Right ventricle myocardium superior (tissue), 1 donor: ENCODE measurements at regions not wholly inside any gene's neighbourhood (a gene's known extent, or its start where the extent isn't known, plus 50 kb on each side); places are given as distances from the start of the nearest gene placed in this dataset.
"Not testable (repeated sequence)": the region's sequence is repeated elsewhere in the genome, so short reads cannot be mapped to it uniquely, and the experiment has no call there.

Experiments used
- ATAC-seq: fragments of 200-7000 bp; cut with Tn5 transposase; one replicate; pipeline ENCODE4 v1.9.1; 2020; ENCODE audit warnings: mild to moderate bottlenecking; ENCODE audit not compliant: poor library complexity
- DNase-seq: peaks from one replicate; pipeline ENCODE4 v3.0.0-alpha.2; 2020
- intact Hi-C: fragments of 100-400 bp; cut with DNase I; formaldehyde crosslinking; loops from one replicate; pipeline ENCODE4 v1.11.2; 2022
- donor health status: DM: no; HTN: yes; CAD: no; lungs with severe emphysema.

DNA sequence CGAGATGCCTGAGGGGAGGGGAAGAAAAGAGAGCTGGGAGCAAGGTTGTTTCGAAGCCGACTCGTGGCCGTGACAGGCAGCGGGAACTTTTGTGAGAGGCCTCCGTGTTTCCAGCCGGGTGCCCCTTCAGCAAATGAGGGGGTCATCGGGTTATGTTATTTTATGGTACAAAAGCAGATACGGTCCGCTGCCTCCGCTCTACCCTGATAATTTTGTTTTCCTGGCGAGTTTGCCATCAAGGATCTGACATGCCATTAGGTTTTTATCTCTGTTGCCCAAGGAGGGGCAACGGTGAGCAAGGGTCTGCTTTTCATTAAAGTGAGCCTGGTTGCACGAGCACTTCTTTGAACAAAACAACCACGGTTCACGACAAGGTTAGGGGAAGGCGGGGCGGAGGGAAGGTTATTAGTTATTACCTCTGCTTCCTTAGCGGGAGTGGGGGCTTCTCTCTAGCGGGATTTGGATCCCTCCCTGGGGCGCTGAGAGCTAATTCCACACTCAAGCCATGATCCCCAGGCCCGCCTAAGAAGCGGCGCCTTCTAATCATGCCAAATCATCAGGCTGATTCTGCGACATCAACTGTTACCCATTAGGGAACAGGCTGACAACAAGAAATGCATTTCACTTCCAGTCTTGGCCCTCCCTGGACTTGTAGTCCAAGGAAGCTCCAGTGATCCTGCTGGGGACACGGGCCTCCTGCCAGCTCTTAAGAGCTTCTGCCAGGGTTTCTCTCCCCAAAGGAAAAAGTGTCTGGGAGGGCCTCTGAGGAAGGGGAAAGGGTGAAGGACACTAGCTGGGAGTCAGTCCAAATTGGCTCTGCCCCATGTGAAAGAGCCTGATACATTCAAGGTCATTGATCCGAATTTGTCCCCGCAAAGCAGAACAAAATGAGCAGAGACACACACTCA lies 617.7 kb downstream of the MID1IP1 start:
- intact Hi-C loops, result no loop called here
- peak; percentile 55 for DNase-seq
- ATAC-seq, result peak; percentile 68

DNA sequence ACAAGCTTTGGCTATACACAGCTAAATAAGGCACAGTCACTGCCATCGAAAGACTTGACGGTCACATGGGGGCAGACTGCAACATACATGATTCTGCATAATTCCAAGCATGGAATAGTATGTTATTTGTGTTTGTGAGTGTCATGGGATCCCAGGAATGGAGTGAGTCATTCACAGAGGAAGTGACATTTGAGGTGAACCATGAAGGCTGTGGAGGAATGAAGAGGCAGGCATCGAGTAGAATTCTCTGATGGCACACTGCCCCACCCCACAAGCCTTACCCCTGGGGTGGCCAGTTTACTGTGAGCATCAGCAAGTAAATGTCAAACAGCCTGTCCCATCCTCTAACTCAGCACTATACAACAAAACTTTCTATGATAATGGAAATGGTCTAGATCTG lies 619.7 kb downstream of the MID1IP1 start:
- ATAC-seq (no peak), DNase-seq (no peak)
- intact Hi-C loops, result no loop called here

DNA sequence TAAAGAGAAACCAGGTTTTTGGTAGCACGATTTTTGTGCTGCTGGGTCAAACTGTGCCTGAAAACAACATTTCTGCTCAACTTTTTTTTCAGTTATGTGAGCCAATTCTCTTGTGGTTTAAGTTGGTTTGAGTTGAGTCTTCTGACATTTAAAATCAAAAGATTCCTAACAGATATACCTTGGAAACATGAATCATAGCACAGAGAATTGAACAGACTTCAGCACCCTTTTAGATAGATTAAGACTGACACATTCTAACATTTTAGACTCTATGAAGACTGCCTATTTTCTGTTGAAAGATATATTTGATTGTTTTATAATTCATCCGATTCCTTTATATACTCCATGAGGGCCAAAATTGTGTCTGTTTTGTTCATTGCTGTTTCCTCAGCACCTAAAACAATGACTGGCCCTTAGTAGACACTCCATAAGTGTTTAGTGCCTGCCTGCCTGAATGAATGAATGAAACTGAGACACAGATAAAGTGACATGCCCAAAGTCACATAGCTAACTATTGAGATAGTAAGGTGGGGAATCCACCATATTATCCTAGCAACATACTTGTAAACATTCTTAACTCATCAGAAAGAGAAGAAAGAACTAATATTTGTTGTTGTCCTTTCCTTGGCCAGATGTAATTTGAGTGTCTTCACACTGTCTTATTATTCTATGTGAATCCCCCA lies 624.0 kb downstream of the MID1IP1 start:
- ATAC-seq (no peak), DNase-seq (no peak)
- intact Hi-C loops, result no loop called here

DNA sequence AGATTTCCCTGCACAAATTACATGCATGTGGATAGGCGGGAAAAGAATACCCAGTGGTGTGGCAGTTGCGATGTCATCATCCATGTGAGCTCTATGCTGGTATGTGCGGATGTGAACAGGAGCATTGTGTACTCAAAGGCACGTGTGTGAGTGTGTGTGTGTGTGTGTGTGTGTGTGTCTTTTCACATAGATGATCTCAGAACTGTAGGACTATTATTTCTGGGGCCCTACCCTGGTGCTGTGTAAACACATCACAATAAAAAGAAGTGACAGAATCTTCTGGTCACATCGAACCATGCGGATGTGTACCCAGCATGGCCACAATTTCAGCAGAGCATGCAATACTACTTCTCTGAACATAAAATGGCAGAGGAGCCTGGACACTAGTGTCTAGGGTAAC lies 624.8 kb downstream of the MID1IP1 start:
- ATAC-seq, result no peak
- no peak for DNase-seq
- intact Hi-C loops, result no loop called here

DNA sequence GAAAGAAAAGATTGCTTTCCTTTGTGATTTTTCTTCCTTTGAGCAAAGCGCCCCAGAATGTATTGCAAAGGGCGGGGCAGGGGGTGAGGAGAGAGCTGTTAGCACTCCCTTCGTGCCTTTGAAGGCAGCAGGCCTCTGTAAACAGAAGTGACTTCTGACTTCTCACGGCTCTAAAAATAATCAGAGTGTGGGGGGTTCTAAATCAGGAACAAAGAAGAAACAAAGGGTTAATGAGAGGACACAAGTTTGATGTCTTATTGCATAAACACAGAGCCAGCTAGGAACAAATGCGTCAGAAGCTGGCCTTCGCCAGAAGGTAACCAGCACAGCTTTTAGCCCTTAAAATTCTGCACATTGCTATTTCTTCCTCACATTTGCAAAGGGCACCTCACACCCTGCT lies 626.2 kb downstream of the MID1IP1 start:
- DNase-seq, result no peak
- ATAC-seq, result no peak
- intact Hi-C loops, result no loop called here

DNA sequence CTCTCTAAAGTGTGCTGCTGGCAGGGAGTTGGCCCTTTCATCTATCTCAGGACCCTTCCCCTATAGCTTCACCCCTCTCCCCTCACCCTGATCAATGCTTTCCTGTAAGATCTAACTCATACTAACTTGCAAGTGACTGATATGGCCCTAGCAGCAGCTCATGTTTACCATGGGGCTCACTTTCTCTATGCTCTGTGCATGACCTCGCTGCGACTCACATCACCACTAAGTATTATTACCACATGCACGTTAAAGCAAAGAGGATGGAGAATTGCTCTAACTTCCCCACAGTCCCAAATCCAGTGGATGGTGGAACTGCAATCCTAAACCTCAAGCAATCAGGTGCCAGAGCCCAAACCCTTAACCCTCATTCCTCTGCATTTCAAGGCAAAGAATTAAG lies 626.6 kb downstream of the MID1IP1 start:
- ATAC-seq (no peak), DNase-seq (no peak)
- intact Hi-C loops, result no loop called here

DNA sequence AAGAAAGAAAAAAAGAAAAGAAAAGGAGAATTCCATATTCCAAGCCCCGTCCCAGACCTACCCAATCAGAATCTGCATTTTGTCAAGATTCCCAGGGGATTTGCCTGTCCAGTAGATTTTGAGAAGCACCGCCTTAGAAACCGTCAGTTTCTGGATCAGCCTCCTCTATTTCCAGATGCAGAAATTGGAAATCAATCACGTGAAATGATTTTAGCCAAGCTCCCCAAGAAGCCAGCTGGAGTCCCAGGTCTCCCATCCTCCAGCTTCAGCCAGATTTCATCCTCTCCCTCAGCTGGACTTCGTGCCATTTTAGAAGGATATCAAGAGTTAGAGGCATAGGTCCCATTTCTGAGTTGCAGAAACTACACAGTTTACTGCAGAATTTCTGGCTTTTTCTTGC lies 629.3 kb downstream of the MID1IP1 start:
- ATAC-seq, result no peak
- no peak for DNase-seq
- intact Hi-C loops, result no loop called here

DNA sequence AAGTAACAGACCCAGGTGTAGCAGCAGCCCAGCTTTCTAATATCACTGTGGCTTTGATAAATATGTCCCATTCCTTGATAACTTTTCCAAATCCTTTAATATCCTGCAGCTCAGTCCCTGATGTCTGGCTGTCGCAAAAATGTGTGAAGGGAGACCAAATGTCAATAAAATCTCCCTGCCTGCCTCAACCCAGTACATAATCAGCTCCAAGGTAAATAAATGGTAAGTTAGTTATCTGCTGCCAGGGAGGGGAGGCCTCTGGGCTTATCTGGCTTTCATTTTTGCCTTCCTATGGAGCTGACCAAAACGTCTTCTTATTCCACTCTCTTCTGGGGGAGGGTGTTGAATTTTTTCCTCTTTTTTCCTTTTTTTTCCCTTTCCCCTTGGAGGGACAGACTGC lies 630.6 kb downstream of the MID1IP1 start:
- no peak for DNase-seq
- no peak for ATAC-seq
- intact Hi-C loops, result no loop called here

DNA sequence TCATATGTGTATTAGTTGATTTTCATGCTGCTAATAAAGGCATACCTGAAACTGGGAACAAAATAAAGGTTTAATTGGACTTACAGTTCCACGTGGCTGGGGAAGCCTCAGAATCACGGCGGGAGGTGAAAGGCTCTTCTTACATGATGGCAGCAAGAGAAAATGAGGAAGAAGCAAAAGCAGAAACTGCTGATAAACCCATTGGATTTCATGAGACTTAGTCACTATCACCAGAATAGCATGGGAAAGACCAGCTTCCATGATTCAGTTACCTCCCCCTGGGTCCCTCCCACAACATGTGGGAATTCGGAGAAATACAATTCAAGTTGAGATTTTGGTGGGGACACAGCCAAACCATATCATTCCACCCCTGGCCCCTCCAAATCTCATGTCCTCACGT lies 633.4 kb downstream of the MID1IP1 start:
- intact Hi-C loops, ATAC-seq: not testable (repeated sequence)

DNA sequence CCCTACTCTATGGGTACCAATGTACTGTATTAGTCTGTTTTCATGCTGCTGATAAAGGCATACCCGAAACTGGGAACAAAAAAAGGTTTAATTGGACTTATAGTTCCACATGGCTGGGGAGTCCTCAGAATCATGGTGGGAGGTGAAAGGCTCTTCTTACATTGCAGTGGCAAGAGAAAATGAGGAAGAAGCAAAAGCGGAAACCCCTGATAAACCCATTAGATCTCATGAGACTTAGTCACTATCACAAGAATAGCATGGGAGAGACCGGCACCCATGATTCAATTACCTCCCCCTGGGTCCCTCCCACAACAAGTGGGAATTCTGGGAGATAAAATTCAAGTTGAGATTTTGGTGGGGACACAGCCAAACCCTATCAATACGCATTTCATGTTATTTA lies 635.3 kb downstream of the MID1IP1 start:
- intact Hi-C loops, ATAC-seq, DNase-seq: not testable (repeated sequence)

More for the DNA sequence above, 633.4 kb downstream of the MID1IP1 start:
- DNase-seq, result not testable (repeated sequence)

DNA sequence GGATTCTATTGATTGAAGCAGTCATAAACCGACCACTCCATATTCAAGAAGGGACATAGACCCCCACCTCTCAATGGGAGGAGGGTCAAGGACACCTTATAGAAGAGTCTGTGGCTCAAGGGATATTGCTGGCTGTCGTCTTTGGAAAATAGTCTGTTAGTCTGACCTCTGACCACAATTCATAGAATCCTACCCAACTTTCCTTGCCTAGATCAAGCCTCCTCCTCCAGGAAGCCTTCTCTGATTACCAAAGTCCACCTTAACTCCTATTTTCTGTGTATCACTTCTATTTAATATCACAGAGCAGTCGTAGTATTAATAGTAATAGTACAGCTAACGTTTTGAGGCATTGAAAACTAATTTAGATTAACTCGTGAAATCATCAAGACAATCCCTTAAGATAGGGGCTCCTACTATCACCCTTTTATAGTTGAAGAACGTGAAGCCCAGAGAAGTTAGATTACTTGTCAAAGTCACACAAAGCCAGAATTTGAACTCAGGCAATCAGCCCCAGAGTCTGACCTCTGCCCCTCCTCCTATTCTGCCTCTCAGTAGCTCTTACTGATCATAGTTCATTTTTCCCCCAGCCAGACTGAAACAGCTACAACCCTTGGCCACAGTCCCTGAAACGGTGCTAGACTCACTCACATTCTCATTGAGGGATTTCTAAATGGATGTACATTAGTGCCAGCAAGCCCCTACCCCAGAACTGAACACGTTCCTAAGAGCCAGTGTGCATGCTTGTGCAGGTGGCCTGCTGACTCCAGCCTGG lies 636.6 kb downstream of the MID1IP1 start:
- DNase-seq (no peak), ATAC-seq (no peak)
- intact Hi-C loops, result no loop called here

DNA sequence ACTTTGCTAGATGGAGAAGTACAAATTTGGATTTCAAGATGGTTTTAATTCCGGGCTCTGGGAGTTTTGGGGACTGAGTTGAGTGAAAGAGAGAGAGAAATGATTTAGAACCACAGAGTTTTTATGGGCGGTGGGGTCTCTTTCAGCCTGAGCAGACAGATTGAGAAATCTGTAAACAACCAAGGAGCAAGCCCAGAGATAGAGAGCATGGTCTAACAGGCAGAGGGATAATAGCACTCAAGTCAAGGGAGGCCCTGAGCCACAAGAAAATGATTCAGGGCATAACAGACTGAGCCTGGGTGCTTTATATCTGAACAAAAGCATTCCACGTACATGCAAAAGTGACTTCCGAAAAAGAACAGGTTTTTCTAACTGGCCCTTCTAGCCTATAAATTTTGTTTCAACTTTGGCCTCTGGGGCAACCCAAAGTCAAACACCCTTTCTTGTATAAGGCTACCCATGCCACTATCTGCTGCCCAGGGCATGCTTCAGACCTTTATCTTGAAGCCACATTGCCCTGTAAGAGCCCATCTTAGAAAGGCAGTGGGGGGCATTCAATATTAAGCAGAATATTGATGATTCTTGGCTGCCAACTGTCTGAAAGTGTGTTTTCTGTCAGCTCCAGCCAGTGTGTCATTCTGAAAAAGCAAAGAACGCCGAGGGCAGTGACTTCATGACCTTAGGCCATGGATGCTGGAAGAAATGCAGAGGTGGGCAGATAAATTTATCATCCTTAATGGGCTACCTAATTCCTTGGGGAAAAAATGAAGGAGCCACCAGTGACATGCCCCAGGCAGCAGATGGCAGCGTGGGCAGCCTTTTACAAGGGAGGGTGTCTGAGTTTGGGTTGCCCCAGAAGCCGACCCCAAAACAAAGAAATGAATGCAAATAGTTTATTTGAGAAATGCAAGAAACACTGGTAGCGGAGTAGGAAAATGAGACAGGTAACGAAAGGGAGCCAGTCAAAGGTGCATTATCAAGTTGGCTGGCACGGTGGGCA lies 637.6 kb downstream of the MID1IP1 start:
- ATAC-seq, result no peak
- intact Hi-C loops, result no loop called here

DNA sequence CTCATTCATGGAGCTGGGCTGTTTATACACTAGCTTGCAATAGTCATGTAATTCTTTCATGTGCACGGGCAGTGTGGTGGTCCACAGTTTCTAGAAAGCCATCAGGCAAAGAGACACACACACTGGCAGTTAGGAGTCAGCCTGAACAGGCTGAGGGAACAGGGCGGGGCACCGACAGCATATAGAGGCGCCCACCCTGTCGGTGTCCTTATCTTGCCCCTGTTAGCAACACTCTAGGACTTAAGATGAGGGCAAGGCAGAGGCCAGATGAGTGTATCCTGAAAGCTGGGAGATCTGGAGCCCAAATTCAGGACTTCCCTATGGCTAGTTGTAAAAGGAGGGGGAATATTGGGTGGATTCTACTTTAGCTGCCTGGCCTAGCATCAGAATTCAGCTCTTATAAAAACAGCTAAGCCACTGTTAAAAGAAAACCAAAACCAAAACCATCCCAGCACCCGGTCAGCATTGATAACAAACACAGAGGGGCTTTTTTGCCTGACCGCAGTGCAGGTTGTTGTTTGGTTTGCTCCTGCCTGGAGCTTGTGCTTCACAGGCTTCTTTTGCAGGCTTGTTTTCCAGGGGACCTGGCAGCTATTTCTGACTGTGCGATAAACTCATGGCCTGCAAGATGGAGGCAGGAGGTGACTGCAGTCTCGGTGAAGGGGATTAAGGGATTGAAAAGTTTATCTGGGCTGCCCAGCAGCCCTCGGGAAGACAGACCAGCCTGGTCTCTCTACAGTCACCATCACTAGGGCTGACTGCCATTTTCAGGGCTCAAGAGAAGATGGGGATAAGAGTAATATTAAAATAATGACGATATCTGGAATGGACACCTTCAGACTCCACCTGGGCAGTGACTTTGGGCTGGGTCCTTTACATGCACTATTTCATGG lies 638.9 kb downstream of the MID1IP1 start:
- ATAC-seq, result no peak
- intact Hi-C loops, result no loop called here
- no peak for DNase-seq

More for the DNA sequence above, 637.6 kb downstream of the MID1IP1 start:
- DNase-seq, result no peak

DNA sequence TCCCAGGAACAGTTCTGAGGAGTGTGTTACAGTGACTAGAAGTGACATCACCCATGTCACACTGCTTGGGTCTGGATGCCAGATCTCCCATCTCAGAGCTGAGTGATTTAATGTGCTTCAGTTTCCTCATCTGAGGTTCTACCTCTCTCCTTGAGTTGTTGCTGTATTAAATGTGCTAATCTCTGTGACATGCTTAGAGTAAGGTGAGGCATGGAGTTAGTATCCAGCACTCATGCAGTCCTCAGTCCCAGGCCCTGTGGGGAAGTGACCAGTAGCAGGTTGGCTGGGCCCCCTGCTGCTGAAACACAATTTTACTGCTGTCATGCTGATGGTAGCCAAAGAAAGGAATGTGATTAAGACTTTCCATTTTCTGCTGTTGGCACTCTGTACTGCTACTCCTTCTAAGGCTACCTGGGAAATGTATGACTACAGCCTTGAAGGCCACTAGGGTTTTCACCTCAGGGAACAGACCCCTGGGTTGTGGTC lies 639.6 kb downstream of the MID1IP1 start:
- intact Hi-C loops, result no loop called here
- ATAC-seq (no peak), DNase-seq (no peak)

DNA sequence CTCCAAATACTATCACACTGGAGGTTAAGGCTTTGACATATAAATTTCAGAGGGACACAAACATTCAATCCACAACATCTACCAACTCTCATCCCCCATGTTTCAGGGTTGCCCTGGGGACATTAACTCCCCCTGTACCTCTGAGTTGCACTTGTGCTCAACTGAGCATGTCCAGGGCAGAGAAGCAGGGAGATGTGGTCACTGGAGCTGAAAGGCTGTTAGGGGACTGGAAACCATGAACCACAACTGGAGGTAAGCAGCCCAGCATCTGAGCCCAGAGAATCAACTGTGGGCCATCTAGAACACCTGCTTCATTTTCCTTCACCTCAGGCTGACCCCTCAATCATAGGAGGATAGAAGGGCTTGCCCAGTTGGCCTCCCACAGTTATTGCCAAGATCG lies 641.1 kb downstream of the MID1IP1 start:
- DNase-seq (no peak), ATAC-seq (no peak)
- intact Hi-C loops, result no loop called here

DNA sequence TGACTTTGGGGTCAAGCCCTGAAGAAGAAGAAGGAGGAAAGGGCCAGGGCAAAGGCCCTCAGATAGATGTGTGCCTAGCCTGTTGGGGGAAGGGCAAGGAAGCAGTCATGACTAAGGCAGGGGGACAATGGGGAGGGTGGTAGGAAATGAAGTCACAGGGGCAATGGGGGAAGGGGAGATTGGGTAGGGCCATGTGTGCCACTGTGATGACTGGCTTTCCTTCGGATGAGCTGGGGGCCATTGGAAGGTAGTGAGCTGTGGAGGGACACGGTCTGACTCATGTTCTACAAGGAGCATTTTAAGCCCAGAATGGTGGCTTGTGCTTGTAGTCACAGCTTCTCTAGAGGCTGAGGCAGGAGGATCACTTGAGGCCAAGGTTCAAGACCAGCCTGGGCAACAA lies 642.0 kb downstream of the MID1IP1 start:
- intact Hi-C loops, result no loop called here
- no peak for DNase-seq
- ATAC-seq, result no peak

DNA sequence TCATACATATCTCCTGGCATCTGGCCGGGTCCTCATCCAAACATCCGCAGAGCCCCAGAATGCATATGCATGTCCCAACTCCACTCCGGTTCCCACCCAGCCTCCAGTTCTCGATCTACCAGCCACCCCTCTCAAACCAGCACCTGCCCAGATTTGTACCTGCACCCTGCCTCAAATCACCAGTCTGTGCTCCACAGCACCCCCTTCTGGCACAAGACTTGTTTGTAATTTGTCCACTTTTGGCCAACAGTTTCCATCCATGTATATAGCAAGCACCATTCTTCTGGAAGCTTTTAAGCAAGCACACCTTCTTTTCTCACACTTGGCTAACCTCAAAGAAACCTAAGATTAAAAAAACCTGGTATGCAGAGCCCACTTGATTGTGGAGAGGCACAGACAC lies 644.1 kb downstream of the MID1IP1 start:
- no peak for DNase-seq
- ATAC-seq, result no peak
- intact Hi-C loops, result no loop called here
